Sigmoid colon (tissue), 4 donors: ENCODE measurements at regions not wholly inside any gene's neighbourhood (a gene's known extent, or its start where the extent isn't known, plus 50 kb on each side); places are given as distances from the start of the nearest gene placed in this dataset.

Source experiments
- EP300 ChIP-seq, 4 donors: sonication (generic); formaldehyde crosslinking; IDR thresholded peaks; one replicate each; pipeline ENCODE4 v1.6.1; 2017; ENCODE audit warnings: antibody characterized with exemption in 4 of 4
- POLR2A ChIP-seq, 2 donors: fragments of 450-650 bp; IDR thresholded peaks; one replicate each; pipeline ENCODE4 v1.6.1; 2016; ENCODE audit warnings: antibody characterized with exemption in 2 of 2, mild to moderate bottlenecking in 2 of 2, moderate library complexity in 2 of 2
- POLR2AphosphoS5 ChIP-seq, 4 donors: sonication (generic); formaldehyde crosslinking; IDR thresholded peaks; one replicate each; pipeline ENCODE4 v1.6.1; 2017; ENCODE audit warnings: antibody characterized with exemption in 4 of 4
- TF ChIP-seq, protein P1 (sequence below), 4 experiments: fragments of 450-650 bp in 3 of 4; fragments of 200-600 bp in 1 of 4; IDR thresholded peaks; one replicate each; pipeline ENCODE4 v1.5.1; 2016 to 2019; ENCODE audit warnings: antibody characterized with exemption in 4 of 4, mild to moderate bottlenecking in 3 of 4, moderate library complexity in 2 of 4

- TF ChIP-seq EP300 (IDR thresholded peaks at IDR 0.05) (no peak), POLR2AphosphoS5 (IDR thresholded peaks at IDR 0.05) (no peak), POLR2A (IDR thresholded peaks at IDR 0.05) (no peak)
- TF ChIP-seq, protein P1, sequence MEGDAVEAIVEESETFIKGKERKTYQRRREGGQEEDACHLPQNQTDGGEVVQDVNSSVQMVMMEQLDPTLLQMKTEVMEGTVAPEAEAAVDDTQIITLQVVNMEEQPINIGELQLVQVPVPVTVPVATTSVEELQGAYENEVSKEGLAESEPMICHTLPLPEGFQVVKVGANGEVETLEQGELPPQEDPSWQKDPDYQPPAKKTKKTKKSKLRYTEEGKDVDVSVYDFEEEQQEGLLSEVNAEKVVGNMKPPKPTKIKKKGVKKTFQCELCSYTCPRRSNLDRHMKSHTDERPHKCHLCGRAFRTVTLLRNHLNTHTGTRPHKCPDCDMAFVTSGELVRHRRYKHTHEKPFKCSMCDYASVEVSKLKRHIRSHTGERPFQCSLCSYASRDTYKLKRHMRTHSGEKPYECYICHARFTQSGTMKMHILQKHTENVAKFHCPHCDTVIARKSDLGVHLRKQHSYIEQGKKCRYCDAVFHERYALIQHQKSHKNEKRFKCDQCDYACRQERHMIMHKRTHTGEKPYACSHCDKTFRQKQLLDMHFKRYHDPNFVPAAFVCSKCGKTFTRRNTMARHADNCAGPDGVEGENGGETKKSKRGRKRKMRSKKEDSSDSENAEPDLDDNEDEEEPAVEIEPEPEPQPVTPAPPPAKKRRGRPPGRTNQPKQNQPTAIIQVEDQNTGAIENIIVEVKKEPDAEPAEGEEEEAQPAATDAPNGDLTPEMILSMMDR (IDR thresholded peaks at IDR 0.05) = no peak
Observed at GRCh38 chr7:73948287-73948686, 79.7 kb upstream of the ELN start.
